Activated CD4-positive, alpha-beta T cell treated with anti-CD3 and anti-CD28 coated beads for 24 hours (primary cell): ENCODE measurements at regions not wholly inside any gene's neighbourhood (a gene's known extent, or its start where the extent isn't known, plus 50 kb on each side); places are given as distances from the start of the nearest gene placed in this dataset.

ENCODE experiments used
- DNase-seq, 2 donors: peaks; one replicate each; pipeline ENCODE4 v3.0.0-alpha.2; 2020; ENCODE audit warnings: low read depth in 2 of 2

DNA sequence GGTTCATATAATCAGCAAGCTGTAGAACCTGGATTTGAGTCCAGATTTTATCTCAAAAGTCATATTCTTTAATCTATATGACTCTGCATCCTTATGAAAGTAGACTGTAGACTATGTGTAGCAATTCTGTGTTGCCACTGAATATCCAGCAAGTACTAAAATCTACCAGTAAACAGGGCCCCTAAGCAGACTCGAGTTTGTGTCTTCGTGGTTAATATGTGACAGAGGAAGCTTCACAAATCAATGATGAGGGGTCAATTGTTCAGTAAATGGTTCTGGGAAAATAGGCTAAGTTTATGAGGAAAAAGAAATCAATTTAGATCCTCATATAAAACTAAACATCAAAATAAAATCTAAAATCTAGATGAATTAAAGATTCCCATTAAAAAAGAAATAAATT lies 648.5 kb upstream of the KIRREL3 start:
- no peak for DNase-seq

DNA sequence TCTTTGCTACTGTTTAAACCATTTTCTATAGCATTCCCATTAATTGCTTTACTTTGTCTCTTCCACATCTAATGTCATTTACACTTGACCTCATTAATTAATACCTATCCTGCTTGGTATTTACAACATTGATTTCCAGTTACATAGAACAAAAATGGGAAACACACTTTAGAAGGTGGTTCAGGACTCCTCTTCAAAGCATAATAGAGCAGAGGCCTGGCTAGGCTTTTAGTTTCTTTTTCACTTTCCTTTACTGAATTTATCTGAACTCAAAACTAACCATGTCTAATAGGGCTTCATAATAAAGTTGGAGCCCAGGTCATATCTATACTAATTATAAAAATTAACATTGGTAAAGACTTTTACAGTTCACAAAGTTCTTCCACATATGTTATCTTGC lies 648.0 kb upstream of the KIRREL3 start:
- no peak for DNase-seq

DNA sequence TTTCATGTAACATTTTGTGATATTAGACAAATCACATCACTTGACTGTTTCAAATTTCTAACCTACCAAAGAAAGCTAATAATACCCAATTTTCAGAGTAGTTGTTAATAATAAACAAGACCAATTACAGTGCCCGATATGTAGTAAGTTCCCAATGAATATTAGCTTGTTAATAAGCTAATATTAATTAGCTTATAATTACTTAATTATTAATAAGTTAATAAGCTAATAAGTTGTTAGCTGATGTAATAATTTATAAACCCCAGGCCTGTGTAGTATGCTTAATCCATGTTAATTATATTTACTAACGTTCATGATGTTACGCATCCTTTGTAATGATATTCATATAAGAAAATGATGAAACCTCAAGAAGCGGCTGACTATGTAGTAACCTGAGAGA lies 643.8 kb upstream of the KIRREL3 start:
- DNase-seq, result no peak

DNA sequence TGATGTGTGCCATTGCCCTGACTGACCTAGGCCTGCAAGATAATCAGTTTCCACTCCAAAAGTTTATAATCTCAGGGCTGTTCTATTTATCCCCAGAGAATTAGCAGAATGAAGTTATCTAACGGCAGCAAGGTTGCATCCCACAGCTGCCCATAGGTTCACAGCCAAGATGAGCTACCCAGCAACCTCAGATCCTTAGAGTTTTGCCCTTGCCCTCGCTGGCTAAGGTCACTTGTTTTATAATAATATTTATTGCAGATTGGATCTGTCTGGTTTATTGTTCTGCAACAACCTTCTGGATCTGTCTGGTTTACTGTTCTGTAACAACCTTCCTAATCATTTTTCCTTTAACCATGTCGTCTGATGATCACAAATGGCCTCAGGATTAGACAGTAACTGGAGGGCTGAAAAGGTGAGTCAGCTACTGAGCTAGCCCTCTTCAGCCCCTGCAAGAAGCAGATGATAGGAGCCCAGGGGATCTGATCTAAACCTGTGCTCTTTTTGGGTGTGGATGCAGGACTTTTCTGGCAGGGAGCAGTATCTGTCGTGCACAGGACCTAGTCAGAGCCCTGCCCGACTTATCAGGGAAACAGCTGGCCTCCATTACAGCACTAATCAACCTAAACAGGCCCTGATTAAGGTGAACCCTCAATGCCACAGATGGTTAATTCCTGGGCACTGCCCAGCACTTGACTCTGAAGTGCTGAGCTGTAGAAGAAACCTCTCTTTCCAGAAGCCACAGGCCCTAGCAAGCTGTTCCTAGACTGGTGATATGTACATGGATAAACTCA lies 642.9 kb upstream of the KIRREL3 start:
- no peak for DNase-seq

DNA sequence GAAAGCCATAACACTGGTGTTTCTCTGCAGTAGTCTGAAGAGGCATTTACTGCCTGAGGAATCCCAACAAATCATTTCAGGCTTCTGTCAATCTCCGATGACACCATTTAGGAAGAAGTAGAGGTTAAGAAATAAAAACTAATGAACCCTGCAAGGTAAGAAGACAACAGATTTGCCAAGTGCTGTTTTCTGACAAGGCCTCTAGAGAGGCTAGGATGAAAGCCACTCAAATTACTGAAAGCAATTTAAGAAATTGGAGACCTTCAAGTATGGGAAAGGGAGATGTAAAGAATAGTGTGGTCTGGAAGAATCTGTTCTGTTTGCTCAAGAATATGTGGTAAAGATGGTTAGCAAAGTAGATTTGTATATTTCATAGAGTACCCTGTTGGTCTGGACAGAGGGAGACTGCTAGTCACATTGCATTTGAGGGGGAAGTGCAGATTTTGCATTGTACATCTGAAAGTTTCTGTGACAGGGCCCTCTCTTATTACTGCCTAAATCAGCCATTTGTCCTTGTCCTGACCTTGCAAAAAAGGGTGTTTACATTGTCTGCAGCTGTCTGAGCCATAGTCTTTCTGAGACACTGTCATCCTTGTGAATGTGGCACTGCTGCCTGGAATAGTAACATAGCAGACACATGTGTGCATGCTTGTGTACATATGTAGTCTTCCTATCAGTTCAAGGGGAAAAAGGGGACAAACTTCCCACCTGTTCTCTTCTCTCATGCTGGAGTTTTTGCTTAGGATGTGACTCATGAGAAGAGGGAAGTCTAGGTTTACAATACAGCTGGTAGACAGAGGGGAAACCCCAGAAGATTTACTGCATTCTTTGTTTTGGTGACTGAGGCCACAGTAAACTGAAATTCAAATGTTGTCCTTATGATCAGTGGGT lies 640.2 kb upstream of the KIRREL3 start:
- DNase-seq, result no peak

DNA sequence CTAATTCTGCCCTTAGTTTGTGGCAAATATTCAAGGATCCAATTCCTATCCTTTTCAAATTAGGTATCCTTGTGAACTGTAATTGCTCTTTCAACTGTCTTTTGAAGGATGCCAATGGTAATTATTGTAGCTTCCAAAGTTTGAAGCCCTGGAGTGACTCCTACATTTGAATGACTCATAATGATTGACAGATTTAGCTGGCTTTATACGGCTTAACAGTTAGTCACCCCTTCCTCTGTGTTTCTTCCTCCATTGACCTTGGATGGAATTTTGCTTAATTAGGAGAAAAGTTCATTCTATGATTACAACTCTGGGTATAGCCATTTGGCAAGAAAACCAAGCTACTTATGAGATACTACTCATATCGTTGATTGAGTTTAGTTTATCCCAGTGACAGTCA lies 639.3 kb upstream of the KIRREL3 start:
- no peak for DNase-seq

DNA sequence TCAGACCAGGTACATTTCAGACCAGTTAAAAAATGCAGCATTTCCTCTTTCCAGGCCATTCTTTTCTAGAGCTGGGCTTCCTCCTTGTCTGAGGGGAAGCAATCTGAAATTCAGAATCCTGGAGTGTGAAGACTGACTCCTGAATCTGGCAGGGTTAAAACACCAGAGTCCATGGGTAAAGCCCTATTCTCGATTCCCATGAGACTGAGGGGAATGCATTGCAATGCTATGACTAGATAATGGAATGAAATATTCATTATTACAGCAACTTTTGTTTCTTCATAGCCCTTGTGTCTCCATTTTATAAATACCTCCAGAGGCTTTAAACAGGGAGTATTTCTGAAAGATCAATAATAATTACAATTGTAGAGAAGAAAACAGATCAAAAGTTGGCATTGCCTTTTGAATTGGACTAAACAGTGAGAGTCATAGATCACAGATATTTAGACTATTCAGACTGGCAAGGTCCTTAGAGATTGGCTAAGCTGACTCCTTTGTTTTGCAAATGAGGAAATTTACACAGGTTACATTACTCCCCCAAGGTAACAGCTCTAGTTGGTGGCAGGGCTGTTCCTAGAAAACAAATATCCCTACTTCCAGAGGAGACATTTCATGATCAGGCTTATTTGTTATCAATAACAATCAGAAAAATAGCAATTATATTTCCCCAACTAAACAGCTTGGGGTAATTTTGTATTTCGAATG lies 632.6 kb upstream of the KIRREL3 start:
- DNase-seq, result no peak

DNA sequence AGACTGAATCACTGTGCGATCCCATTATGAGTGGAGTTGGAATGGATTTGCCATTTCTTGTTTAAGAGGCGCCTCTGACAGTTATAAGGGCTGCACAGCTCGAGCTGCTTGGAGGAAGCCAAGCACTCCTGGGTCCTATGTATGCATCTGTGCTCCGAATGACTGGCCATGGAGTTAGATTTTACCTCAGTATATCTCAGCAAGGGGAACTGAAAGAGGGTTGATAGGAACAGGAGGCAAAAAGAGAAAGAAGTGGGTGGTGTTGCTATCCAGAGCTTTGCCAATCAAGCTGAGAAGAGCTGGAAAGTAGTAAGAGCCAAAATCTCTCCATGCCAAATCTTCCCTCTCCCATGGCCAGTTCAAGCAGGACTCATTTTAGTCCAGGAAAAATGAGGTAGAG lies 632.0 kb upstream of the KIRREL3 start:
- DNase-seq, result no peak

DNA sequence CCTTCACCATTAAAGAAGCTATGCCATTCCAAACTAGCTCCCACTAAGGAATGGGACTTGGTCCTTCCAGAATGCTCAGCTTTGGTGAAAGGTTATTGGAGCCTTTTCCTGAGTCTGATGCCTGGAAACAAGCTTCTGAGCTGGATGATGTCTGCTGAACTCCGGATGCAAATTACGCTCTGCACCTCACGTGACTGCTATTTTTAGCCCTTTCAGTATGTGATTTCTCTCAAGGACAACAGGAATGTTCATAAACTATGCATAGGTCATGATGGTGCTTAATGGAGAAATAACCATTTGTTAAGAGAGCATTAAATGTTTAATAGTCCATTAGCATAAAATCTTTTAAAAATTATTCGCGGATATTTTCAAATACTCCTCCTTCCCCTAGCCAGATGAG lies 631.4 kb upstream of the KIRREL3 start:
- DNase-seq, result no peak

DNA sequence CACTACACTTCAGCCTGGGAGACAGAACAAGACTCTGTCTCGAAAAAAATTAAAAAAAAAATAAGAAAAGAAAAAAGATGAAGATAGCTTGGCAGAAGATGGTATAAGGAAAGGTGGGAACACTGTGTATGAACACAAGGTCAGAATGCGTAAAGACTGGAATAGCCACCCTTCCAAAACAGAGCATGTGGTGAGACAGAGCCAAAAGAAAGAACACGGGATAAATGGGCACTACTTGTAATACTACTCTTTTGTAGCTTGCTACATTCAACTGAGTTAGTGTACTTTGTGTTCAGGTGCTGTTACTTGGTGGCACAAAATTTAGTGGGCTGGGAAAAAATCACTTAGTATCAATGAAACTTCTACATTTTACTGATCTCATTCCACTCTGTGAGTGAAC lies 628.6 kb upstream of the KIRREL3 start:
- no peak for DNase-seq

DNA sequence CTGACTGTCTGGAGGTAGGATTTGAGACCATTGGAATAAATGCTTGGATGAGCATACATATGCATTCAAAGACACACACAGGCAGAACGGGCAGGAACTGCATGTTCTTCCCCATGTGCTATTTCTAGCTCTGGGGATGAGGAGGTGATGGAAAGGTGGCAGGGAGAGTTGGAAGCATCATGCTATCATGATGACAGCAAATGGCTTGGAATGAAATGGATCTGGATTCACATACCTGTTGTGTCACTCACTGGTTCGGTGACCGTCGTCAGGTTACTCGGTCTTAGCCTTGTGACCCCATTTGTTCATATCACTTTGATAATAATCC lies 627.9 kb upstream of the KIRREL3 start:
- no peak for DNase-seq

DNA sequence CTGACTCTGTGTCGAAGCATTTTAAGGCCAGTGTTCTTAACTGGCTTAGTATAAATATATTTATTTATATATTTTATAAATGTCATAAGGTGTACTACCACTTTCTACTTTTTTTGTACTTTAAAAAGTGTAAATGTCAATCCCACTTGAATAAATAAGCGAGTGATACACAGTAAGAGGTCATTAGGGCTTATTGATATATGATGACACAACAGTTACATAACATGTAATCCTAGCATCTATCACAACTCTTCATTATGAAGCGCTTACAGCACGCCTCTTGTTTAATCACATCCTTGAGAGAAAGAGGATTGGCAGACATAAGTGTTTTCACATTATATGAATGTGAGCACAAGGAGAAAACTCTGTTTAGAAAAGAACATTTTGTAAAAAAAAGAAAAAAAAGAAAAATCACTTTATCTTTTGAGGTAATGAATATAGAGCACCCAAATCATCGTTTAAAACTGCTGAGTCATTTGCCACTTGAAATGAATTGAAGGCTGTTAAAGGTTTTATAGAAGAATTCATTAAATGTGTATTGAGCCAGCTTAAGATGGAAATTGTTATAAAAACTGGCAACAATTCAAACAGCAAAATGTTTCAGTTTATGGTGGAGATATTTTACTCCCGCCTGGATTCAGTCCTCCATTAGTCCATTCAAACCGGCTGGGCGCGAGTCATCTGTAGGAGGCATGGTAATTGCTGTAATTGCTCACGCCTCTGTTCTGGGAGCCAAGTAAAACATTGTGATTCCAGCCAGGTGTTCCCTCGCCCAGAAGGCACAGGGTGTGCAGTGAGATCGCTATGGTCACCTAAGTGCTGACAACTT lies 627.3 kb upstream of the KIRREL3 start:
- DNase-seq, result no peak

DNA sequence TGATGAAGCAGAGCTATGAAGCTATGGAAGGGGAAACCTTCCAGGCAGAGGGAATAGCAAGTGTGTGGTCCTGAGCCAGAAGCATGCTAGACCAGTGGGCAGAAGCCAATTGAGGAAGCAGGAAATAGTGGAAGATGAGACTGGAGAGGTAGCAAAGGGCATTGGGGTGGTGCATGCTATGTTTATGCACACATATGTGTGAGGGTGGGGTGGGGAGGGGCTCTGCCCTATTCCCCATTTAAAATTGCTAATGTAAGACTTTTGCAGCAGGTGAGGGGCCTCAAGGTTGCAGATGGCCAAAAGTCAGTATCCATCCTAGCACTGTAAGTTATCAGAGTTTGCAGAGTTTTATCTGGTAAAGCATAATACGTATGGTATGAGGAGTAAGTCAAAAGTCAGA lies 626.6 kb upstream of the KIRREL3 start:
- no peak for DNase-seq

DNA sequence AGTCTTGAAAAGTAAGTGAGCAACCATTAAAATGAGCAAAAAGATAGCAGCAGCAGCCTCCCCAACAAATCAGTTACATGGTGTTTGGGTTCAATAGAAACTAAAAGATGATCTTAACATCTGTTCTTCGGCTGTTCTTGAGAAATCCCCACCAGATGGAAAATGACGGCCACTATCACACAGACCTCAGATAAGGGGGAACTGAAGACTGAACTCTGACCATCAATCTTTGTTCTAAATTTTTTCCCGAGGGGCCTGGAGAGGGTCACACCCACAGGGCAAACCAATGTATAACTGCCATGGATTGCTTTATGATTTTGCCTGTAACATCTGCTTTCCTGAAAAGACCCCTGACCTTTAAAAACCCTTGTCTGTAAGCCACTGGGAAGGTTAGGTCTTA lies 624.8 kb upstream of the KIRREL3 start:
- no peak for DNase-seq

DNA sequence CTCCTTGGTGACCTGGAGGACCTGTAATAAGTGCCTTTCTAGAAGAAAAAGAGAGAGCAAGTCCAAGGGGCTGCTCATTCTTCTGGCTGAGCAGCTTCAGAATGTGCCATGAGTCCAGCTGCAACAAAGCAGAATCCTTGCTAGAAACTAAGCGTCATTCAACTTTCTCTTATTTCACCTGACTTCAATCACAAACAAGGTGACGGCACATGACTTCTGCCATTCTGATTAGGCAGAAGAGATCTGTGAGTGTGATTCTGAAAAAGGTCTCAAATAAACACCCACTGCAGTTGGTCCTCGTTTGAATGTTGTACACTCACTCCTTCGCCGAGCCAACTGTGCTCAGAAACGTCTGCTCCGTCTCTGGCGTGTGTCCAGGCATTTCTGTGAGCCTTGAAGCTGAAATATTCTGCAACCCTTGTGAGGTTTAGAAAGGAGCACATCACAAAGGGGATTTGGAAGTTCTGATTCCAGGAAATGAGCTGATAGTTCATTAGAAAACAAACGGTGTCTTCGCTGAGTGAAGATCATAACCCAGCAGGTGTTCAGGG lies 623.8 kb upstream of the KIRREL3 start:
- DNase-seq, result no peak

DNA sequence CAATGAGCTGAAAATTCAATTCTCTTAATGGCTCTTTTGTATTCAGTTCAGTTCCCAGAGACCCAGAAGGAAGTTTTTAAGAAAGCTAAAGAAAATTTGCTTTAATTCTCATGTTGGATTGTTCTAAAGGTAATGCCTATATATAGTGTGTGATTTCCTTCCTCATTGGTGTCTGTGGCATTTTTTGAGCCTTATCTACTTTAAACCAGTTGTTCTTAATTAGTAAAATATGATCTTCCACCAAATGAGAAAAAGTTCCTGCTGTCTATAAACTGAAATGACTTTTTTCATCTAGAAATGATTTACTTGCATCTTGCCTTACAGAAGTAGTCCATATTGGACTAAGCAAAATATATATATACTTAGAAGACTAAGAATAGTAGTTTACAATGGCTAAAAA lies 622.1 kb upstream of the KIRREL3 start:
- DNase-seq, result no peak

DNA sequence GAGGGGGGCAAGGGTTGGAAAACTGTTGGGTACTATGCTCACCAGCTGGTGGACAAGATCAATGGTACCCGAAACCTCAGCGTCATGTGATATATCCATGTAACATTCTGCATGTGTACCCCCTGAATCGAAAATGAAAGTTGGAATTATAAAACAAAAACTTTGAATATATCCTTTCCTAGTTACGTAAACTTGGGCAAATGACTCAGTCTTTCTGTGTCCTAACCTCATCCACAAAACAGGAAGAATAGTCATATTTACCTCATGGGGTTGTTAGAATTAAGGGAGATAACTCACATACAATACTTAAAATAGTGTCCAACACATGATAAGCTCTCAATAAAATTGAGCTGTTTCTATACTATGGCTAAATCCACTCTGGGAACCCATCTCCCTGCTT lies 620.1 kb upstream of the KIRREL3 start:
- DNase-seq, result no peak

DNA sequence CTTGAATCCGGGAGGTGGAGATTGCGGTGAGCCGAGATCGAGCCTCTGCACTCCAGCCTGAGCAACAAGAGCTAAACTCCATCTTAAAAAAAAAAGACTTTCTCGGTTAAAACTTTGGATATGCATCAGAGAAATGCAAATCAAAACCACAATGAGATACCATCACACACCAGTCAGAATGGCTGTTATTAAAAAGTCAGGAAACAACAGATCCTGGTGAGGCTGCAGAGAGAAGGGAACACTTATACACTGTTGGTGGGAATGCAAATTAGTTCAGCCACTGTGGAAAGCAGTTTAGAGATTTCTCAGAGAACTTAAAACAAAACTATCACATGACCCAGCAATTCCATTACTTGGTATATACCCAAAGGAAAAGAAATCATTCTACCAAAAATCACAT lies 619.4 kb upstream of the KIRREL3 start:
- DNase-seq, result no peak

DNA sequence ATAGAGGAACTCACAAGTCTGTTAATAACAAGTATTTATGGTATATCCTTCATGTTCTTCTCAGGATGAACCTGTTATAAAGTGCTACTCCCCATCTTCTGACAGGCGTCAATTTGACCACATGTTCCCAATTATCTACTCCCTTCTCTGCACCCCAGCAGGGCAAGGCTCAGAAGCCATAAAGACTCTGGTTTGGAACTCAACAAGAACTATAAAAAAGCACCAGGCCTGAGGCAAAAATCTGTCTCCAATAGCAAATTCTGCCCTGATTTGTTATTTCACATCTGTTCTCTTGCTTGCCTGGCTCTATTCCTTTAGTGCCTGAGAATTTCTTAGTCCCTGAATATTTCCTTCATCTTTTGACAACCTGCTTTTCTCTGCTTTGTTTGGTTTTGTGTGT lies 618.2 kb upstream of the KIRREL3 start:
- DNase-seq, result no peak

DNA sequence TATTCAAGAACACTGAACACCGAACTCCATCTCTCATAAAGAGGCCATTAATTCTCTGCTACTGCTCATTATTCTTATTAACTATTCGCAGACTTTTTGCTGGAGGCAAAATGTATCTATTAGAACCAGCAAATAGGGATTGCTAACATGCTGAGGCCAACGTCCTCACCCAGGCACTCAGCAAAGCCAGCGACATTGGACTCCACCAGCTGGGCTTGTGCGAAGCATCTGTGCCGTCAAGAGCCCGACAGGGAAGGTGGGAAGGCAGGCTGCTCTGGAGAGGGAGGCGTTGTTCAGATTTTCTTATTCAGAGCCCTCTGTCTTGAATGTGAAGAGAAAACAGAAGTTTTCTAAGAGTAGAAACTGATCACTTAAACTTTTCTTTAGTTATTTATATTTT lies 615.6 kb upstream of the KIRREL3 start:
- DNase-seq, result no peak

DNA sequence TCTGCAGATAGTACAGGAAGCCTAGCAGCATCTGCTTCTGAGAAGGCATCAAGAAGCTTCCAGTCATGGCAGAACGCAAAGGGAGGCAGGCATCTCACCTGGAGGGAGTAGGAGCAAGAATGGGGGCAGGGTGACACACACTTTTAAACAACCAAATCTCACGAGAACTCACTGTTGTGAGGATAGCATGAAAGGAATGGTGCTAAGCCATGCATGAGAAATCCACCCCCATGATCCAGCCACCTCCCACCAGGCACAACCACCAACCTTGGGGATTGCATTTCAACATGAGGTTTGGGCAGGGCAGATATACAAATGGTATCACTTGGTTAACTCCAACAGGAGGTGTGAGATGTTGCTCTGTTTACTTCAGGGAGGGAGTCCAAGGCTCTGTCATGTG lies 612.0 kb upstream of the KIRREL3 start:
- DNase-seq, result no peak
